NCI-H82 treated with DMSO at 0.1 percent for 48 hours (cell line): ENCODE measurements at regions not wholly inside any gene's neighbourhood (a gene's known extent, or its start where the extent isn't known, plus 50 kb on each side); places are given as distances from the start of the nearest gene placed in this dataset.
"Not testable (repeated sequence)": the region's sequence is repeated elsewhere in the genome, so short reads cannot be mapped to it uniquely, and the experiment has no call there.

ENCODE experiments used
- DNase-seq: peaks from one replicate; lab custom pipeline; 2025; ENCODE audit not compliant: unreplicated experiment; lab: John Stamatoyannopoulos, UW

GRCh38 chr17:20840987-20841865, 201.6 kb downstream of the USP22 start:
- not testable (repeated sequence) for DNase-seq

GRCh38 chr17:20842012-20842411, 200.8 kb downstream of the USP22 start:
- DNase-seq, result not testable (repeated sequence)

- DNase-seq, result not testable (repeated sequence)
Observed at GRCh38 chr17:20843261-20843660, 199.6 kb downstream of the USP22 start.

- DNase-seq, result not testable (repeated sequence)
Observed at GRCh38 chr17:20843799-20844553, 198.8 kb downstream of the USP22 start.

GRCh38 chr17:20848869-20849443, 193.9 kb downstream of the USP22 start:
- DNase-seq, result not testable (repeated sequence)

- not testable (repeated sequence) for DNase-seq
Observed at GRCh38 chr17:20851591-20852238, 191.1 kb downstream of the USP22 start.

GRCh38 chr17:20852239-20852989, 190.4 kb downstream of the USP22 start:
- DNase-seq, result peak; percentile 94

GRCh38 chr17:20852990-20853370, 189.8 kb downstream of the USP22 start:
- DNase-seq, result peak; percentile 94

- DNase-seq, result peak; percentile 98
Observed at GRCh38 chr17:20855910-20856470, 186.8 kb downstream of the USP22 start.

GRCh38 chr17:20866444-20867209, 176.2 kb downstream of the USP22 start:
- DNase-seq, result not testable (repeated sequence)

- peak; percentile 56 for DNase-seq
Observed at GRCh38 chr17:20867436-20867937, 175.3 kb downstream of the USP22 start.

GRCh38 chr17:20867938-20868661, 174.7 kb downstream of the USP22 start:
- DNase-seq, result peak; percentile 86

GRCh38 chr17:20868662-20869007, 174.2 kb downstream of the USP22 start:
- DNase-seq, result not testable (repeated sequence)

GRCh38 chr17:20873173-20873572, 169.6 kb downstream of the USP22 start:
- peak; percentile 61 for DNase-seq

- DNase-seq, result peak; percentile 48
Observed at GRCh38 chr17:20873688-20874328, 169.0 kb downstream of the USP22 start.

- DNase-seq, result not testable (repeated sequence)
Observed at GRCh38 chr17:20877384-20877783, 165.4 kb downstream of the USP22 start.

- DNase-seq, result no peak
Observed at GRCh38 chr17:20890338-20890737, 152.5 kb downstream of the USP22 start.

GRCh38 chr17:20895426-20895825, 147.4 kb downstream of the USP22 start:
- not testable (repeated sequence) for DNase-seq
